HUDEP-2 (cell line): ENCODE measurements at regions not wholly inside any gene's neighbourhood (a gene's known extent, or its start where the extent isn't known, plus 50 kb on each side); places are given as distances from the start of the nearest gene placed in this dataset.
"Not testable (repeated sequence)": the region's sequence is repeated elsewhere in the genome, so short reads cannot be mapped to it uniquely, and the experiment has no call there.

Source experiments
- DNase-seq, 76 experiments: peaks; one replicate each; lab custom pipeline; 2025; ENCODE audit not compliant: unreplicated experiment in 76 of 76; lab: John Stamatoyannopoulos, UW

- no peak for DNase-seq
Observed at GRCh38 chr12:68387338-68387737, 55.2 kb upstream of the MDM1 start.

GRCh38 chr12:68389305-68389704, 57.1 kb upstream of the MDM1 start:
- no peak for DNase-seq

GRCh38 chr12:68391937-68392336, 59.8 kb upstream of the MDM1 start:
- peak in 47 of 76 experiments; percentile 5 to 72 (median 25) for DNase-seq

- DNase-seq: peak in 2 of 76 experiments; percentile 25 to 41
Observed at GRCh38 chr12:68392376-68392775, 60.2 kb upstream of the MDM1 start.

GRCh38 chr12:68393417-68393816, 61.3 kb upstream of the MDM1 start:
- DNase-seq: no peak

GRCh38 chr12:68397566-68398158, 65.5 kb upstream of the MDM1 start:
- no peak for DNase-seq

- DNase-seq: not testable (repeated sequence)
Observed at GRCh38 chr12:68398689-68399088, 66.5 kb upstream of the MDM1 start.

- no peak for DNase-seq
Observed at GRCh38 chr12:68400226-68400829, 68.2 kb upstream of the MDM1 start.

- DNase-seq: no peak
Observed at GRCh38 chr12:68402422-68402821, 70.3 kb upstream of the MDM1 start.

- DNase-seq: no peak
Observed at GRCh38 chr12:68403296-68403695, 71.1 kb upstream of the MDM1 start.

- DNase-seq: peak in 28 of 76 experiments; percentile 1 to 66 (median 16)
Observed at GRCh38 chr12:68403711-68404110, 71.5 kb upstream of the MDM1 start.

GRCh38 chr12:68405343-68405781, 73.2 kb upstream of the MDM1 start:
- no peak for DNase-seq

- DNase-seq: peak in 65 of 76 experiments; percentile 1 to 74 (median 36)
Observed at GRCh38 chr12:68406134-68406576, 74.0 kb upstream of the MDM1 start.

GRCh38 chr12:68406911-68407310, 74.7 kb upstream of the MDM1 start:
- no peak for DNase-seq

- no peak for DNase-seq
Observed at GRCh38 chr12:68410018-68410660, 78.0 kb upstream of the MDM1 start.

GRCh38 chr12:68411371-68411770, 79.2 kb upstream of the MDM1 start:
- DNase-seq: no peak

GRCh38 chr12:68414988-68415387, 82.8 kb upstream of the MDM1 start:
- DNase-seq: no peak

- DNase-seq: no peak
Observed at GRCh38 chr12:68416350-68416749, 84.2 kb upstream of the MDM1 start.

GRCh38 chr12:68416826-68417225, 84.7 kb upstream of the MDM1 start:
- DNase-seq: no peak

- DNase-seq: no peak
Observed at GRCh38 chr12:68418137-68418460, 85.9 kb upstream of the MDM1 start.

- DNase-seq: no peak
Observed at GRCh38 chr12:68420225-68421010, 88.3 kb upstream of the MDM1 start.
